GM18520 (cell line): ENCODE measurements at regions not wholly inside any gene's neighbourhood (a gene's known extent, or its start where the extent isn't known, plus 50 kb on each side); places are given as distances from the start of the nearest gene placed in this dataset.

Experiments used
- ATAC-seq: cut with Tn5 transposase; IDR thresholded peaks from one replicate; pipeline ENCODE4 v1.9.1; 2021; ENCODE audit not compliant: unreplicated experiment

DNA sequence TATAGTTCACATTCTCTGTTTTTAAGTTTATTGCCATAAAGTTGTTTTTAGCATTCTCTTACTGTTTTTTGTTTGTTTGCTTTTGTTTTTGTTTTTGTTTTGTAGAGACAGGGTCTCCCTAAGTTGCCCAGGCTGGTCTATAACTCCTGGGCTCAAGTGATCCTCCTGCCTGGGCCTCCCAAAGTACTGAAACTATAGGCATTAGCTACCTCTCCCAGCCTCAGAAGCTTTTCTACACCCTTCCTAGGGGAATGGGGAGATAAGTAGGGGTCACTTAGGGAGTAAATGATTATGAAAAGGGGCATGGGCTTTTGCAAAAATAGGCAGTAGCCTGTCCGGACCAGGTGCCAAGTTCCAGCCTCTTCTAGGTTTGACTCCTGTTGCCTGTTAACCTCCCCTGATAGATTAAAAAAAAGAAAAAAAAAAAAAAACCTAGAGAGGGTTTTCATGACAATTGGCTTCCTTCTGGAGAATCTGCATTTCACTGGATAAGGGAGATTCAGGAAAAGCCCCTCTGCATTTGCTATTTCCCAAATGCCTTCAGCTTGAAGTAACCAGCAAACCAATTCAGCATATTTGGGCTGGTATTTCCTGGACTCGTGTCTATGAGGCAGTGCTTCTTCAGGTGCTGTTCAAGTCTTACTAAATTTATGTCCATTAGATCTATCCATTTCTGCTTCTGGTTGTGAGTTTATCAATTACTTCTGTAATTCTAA lies 216.8 kb downstream of the TM9SF2 start:
- no peak for ATAC-seq

DNA sequence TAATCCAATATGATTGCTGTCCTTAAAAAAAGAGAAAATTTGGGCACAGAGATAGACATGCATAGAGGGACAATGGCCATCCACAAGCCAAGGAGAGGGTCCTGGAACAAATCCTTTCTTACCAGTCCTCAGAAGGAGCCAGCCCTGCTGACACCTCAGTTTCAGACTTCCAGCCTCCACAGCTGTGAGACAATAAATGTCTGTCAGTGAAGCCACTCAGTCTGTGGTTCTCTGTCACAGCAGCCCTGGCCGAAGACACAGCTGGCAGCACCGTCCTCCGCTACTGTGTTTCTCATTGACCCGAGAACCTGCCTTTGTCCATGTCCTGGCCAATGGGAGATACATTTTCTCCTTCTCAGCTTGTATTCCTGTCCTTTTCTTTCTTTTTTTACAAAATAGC lies 207.9 kb downstream of the TM9SF2 start:
- ATAC-seq, result no peak

DNA sequence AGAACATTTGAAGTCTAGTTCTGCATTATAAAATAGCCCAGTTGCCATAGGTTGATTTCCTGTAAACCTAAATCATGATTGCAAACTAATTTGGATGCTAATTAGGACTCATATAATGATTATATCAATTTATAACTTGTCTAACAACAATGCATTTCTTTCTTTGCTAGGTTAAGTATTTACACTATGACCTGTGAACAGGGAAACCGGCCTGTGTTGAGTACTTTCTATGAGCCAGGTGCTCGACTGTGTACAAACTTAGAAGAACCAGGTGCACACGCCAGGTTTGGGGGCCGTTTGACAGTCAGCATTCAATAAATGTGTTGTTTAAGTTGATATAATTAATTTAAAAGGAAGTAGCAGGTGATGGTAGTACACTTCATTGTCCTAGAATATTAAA lies 203.1 kb downstream of the TM9SF2 start:
- ATAC-seq, result no peak

DNA sequence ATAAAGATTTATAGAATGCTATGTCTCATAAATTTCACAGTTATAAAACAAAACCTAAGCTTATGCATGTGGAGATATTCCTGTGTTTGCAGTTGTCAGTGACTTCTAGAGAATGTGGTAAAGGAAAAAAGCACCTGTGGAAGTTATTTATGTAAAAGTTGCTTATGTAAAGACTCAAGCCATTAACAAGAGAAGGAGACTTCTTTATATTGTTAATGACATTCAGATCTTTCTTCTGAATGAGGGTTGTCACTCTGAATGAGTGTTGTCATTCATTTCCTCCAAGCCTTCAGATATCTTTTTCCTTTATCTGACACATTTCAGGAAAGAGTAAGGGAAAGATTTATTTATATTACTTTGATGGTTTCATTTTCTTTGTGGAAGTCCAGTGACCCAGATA lies 202.6 kb downstream of the TM9SF2 start:
- no peak for ATAC-seq

DNA sequence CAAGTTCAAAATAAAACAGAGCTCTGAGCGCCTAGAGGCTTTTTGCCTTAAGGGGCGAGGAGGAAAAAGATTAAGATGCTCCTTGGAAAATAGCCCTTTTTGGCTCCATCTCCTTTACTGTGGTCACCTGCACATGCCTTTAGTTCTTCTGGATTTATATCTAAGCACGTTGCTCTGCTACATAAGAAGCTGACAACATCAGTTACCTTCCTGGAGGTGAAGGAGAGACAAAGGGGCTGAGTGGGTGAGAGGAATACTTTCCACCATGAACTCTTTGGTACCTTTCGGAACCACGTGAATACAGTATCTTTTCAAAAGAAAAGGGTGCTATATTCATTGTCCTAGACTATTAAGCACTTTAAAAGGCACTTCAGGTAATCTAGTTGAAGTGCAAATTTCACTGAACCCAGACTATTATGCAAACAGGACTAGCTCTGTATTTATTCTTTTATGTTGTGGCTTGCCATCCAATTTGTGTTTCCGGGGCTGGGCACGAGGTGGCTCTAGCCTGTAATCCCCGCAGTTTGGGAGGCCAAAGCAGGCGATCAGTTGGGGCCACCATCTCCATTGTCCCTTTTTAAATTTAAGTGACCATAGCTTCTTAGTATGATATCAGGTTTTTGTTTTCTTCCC lies 201.5 kb downstream of the TM9SF2 start:
- ATAC-seq, result no peak

DNA sequence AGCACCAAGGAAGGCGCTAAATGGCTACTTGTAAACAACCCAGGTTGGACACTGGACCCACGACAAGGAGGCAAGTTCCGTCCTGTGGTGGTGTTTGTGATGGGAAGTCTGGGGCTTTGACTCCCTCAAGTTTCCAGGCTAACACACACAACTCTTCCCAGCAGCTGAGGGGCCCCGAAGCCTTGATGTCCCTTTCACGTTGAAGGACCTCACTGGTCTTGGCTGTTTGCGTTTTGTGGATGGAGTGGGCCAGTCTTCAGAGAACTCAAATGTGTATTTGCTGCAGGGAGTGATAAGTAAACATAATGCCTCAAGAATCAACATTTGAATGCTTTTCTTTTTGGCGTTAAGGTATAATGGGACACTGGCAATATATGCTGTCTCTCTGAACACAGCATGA lies 199.2 kb downstream of the TM9SF2 start:
- ATAC-seq, result no peak

DNA sequence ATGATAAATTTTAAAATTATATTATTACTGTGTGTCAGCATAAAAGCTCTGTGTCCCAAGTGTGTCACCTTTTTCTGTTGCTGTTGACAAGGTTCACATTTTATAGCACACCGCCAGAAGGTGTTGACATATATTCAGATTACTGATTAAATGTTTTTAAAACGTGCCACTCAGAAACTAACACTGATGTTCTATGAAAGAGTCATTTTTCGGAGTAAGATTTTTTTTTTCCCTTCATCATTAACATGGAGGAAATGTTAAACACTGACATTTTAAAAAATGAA lies 197.5 kb downstream of the TM9SF2 start:
- no peak for ATAC-seq

DNA sequence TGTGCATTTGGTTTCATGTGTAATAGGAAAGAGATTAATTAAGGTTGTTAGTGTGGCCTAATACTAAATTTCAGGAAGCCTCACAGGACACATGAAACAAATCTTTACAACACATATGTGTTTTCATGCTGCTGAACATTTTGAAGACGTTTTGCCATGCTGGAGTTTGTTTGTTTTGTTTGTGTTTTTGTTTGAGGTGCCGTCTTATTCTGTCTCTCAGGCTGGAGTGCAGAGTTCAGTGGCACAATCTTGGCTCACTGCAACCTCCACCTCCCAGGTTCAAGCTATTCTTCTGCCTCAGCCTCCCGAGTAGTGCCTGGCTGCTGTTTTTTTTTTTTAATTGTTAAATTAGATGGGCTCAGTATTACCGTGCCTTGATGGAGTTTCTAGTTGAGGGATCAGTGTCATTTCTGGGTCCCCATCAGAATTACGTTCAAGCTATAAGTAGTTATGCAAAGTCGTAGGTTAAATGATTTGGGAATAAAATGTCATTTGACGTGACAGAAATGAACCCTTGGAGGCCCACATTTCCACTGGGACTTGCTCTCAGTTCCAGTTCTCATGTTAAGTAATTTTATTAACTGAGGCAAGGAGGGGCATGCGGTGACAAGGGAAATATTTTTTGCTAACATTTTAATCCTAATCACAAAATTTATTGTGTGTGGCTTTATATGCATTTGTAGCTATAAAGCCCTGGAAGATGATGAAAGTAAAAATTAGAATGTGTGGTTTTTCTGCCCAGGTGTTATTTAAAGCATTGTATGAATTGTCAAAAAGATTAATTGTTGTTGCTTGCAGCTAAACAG lies 196.9 kb downstream of the TM9SF2 start:
- no peak for ATAC-seq

DNA sequence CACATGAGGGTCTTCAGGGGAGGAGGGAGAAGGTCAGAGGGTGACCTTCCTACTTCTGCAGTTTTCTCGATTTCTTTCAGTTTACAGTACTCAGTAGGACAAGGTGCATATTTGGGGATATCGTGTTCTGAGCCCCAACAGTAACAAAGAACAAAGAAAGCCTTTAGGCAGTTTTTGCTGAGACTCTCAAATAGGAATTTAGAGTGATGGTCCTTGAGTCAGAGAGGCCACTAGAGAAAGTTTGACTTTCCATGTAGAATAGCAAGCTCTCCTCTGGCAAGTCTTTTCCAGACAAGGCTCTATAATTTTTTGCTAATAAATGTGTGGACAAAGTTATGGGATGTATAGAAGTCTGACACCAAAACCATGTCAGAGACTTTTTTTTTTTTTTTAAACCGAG lies 194.6 kb downstream of the TM9SF2 start:
- ATAC-seq, result no peak

DNA sequence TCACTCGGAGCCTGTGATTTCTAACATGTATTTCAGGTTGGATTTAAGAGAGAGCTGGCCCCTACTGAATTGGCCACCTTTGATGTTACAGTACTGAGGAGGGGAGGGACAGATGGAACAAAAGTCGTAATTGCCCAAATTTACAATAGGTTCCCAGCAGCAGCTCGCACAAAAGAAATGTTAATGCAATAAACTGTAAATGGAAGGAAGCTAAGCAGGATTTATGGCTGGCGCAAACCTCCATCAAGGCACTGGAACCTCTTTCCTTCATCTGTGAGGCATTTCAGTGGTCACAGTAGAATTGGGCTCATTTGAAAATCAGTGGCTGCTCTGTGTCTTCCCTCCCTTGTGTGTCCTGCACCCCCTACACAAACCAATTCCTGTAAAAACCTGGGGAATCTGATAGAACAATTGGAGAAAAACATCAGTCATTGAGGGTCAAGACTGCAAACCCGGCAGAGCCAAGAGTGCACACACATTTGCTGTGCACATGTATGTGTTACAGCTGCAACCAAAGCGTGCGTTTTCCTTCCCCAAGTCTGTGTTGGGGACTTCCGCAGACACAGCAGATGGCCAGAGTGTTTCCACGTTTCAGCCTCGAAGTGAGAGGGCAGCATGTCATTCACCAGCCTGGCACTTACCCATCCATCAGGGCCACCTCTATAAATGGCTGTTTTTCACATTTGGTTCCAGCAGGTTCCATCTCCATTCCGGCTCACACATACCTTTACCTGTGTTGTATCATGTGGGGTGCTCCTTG lies 192.8 kb downstream of the TM9SF2 start:
- no peak for ATAC-seq

DNA sequence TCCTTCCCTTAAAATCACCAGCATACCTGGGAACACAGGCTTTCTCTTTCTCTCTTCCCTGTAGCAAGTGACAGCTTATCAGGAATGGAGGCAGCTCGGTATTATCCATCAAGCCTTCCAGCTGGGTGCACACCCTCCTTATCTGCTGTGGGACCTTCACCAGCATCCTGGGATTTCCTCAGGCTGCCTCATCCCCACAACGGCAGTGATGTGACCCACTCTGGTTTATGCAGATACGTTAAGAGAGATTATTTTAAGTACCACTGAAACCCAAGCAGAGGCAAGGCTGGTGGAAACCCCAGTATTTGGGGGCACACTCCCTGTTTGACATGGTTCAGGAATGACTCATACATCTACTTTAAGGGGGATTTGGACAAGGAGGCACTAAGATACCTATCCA lies 192.1 kb downstream of the TM9SF2 start:
- no peak for ATAC-seq

DNA sequence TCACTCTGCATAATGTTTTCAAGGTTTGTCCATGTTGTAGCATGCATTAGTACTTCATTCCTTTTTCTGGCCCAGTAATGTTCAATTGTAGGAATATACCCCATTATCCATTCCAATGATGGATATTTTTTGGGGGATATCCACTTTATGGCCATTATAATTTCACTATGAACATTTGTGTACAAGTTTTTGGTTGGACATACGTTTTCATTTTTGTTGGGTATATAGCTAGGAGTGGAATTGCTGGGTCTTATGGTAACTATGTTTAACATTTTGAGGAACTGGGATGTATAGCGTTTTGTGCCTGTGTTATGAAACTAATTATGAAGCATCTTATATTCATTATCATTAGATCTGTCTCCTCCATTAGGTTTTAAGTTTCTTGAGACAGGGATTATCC lies 191.6 kb downstream of the TM9SF2 start:
- no peak for ATAC-seq

DNA sequence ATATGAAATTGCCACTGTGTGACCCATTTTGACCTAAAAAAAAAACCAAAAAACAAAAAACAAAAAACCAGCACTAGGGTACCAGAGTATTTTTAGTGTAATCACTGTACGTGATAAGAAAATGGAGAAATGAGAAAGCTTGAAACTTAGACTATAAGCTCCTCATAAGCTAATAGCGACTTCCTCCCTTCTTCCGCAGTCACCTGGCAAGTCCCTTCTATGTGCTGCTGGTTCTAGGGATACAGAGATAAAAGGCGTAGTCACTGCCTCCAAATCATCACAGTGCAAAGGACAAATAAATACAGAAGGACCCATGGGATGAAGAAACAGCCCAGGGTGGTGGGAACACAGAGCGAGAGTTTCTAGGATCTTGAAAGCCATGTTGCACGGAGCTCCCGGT lies 190.3 kb downstream of the TM9SF2 start:
- ATAC-seq, result no peak

DNA sequence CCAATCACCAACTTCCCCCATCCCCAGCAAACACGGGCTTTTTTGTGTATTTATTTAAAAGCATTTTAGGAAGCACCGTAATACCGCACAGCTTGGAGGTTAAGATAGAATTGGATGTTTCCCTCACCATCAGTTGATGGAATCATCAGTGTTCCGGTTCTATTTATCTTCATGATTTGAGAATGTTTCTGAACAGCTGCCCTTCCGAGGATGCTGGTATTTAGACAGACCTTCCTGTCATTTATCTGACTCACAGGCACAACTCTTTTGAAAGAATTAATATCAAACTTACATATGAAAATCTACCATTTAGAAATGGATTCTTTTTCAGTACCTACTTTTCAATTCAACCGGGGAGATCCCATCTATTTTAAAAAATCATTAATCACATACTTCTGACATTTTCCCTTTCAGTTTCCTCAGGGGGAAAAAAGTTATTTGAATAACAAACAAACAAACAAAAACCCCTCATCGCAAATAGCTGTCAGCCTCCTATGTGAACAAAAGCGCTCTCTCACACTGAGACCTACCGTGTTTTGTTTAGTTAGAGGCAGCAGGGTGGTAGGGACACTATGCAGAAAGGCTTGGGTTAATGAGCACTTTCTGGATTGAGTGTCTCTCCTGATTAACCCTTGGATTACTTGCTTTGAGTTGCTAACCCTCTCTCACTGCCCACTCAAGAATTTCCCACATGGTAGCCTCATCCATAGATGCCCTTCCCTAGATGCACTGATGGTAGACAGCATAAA lies 189.3 kb downstream of the TM9SF2 start:
- no peak for ATAC-seq

DNA sequence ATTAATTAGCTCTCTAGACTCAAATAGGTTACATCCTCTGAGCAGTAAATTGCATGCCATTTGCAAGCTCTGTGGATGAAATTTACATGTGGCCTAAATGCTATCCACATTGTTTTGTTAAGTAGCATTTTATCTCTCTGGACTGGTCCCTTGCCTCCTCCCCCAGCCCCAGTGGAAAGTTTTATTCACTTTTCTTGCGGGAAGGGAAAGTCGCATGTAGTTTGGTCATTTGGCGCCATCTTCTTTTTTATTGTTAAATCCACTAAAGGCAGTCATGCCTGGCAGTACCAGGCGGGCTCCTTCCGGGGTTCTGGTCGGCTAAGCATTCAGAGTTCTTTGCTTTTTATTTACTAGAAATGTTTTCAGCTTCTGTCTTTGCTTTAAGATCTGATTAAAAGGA lies 188.7 kb downstream of the TM9SF2 start:
- no peak for ATAC-seq

DNA sequence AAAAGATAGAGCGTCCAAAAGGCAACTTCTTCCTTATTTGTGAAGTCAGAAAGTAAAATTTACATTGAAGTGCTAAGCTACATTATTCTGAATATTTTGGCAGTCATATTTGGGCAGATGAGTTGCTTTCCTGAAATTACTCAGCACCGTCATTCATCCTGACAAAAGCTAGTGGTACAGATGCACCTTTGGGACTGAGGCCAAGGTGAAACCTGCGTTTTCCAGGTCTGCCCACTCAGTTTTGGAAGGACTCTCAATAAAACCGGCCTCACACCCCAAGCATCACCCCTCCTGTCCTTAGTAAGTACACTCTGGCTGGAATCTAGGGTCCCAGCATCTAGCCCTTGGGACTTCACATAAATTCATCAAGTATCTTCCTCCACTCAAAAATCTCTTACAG lies 187.5 kb downstream of the TM9SF2 start:
- ATAC-seq, result no peak

DNA sequence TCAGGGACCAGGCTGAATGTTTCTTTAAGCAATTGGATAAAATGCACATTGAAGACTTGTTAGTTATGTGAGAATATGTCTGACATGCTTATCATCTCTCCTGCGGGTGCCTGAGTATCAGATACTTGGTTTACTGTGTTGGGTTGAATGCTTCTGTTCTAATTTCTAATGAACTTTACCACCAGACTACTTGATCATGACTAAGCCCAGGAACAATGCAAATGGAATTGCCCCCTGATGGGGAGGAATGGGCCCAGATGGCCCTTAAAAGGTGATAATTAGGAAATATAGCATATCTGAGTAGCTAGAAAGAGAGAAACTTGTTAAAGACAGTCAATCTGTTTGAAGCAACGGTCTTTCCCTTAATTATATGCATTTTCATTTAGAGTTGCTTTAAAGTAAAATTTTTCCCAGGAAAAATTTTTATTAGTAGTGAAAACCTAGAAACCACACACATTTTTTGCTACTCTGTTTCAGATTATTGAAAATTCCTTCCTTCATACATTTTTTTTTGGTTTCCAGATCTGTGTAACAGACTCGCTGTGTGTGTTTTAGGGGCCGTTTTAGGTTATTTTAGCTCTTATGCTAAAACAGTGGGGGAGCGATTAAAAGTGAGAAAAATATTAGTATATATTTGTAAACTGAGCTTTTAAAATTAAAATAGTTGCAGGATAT lies 186.6 kb downstream of the TM9SF2 start:
- ATAC-seq, result no peak

DNA sequence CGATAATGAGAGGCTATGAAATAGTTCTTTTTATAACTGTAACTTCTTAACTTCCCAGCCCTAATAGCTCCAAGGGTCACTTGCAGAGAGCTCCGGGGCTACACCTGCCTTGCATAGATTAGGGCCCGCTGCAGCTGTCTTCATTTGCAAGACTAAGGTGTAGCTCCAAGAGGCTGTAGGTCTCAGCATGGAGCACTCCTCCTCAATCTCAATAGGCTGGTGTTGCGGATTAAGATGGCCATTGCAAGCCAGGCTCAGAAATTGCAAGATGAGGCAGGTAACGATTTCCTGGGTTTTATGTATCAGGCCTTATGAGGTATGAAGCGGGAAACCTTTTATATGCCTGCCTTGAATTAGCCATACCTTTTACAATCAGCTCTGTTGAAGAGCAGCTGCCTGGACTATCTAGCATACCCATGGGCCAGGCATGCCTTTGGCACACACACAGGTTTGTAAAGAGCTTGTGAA lies 185.7 kb downstream of the TM9SF2 start:
- ATAC-seq, result no peak

DNA sequence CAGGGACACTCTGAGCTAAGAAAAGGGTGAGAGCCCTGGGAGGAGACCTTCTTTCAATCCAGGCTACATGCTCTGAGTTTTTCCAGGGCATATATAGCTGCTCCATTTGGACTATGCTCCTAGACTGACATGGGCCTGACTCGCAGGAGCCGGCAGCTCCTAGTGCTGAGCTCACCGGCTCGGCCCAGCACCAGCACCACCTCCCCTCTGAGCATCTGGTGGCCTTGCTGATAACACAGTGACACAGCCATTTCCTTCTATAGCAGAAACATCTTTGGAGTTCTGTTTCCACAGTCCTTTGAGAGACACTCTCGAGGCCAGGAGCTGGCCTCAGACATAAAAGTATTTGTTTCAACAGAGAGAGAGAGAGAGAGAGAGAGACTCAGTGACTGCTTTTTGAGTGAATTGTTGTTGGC lies 184.9 kb downstream of the TM9SF2 start:
- no peak for ATAC-seq

DNA sequence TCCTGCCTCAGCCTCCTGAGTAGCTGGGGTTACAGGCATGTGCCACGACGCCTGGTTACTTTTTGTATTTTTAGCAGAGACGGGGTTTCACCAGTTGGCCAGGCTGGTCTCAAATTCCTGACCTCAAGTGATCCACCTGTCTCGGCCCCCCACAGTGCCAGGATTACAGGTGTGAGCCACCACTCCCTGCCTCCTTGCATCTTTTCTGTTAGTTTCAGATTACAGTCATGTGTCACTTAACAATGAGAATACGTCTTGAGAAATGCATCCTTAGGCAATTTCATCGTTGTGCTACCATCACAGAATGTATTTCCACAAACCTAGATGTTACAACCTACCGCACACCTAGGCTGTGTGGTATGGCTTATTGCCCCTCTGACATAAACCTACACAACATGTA lies 180.4 kb downstream of the TM9SF2 start:
- ATAC-seq, result no peak
